ENCODE measurements at regions not wholly inside any gene's neighbourhood (a gene's known extent, or its start where the extent isn't known, plus 50 kb on each side); places are given as distances from the start of the nearest gene placed in this dataset.

DNA sequence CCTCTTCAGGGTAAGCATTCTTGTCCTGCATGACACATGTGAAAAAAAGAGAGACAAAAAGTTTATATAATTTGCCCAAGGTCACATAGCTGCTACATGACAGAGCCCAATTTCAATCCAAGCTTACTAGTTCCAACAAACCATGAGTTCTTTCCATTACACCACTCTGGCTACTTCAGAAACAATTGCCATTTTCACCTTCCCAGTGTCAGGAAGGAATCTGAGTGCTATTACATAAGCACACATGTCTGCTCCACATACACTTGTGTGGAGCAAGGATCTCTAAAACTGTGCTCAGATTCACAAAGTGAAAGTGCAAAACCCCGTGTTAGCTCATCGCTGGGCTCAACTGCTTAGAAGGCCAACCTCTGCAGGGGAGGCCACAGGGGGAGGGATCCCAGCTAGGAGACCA is 356.2 kb upstream of the NFE2L3 start:
- Histone ChIP-seq H2AFZ (ENCODE audit: low read depth, low read length) (no peak overlapping the region), H3K79me2 (ENCODE audit: low read length) (no peaks in the 10 kb centered on the region), H3K4me1 (ENCODE audit: low read length) (no peaks in the 10 kb centered on the region), H4K20me1 (ENCODE audit: insufficient read depth, low read length) (no peaks in the 10 kb centered on the region), H3K36me3 (replicated peaks; ENCODE audit: low read depth, low read length) (no peaks in the 10 kb centered on the region), H3K27me3 (ENCODE audit: low read depth, low read length) (no peaks in the 10 kb centered on the region), H3K4me3 (ENCODE audit: low read length) (no peak overlapping the region), H3K9me3 (ENCODE audit: insufficient read depth, low read length) (no peaks in the 10 kb centered on the region), H3K9ac (ENCODE audit: low read length) (no peak overlapping the region), H3K4me2 (ENCODE audit: low read length) (no peak overlapping the region; the same call in 1 of the 2 replicates), H3K27ac (ENCODE audit: low read length) (no peak overlapping the region)
- TF ChIP-seq CTCF (IDR thresholded peaks at IDR 0.05; ENCODE audit: low read depth, low read length): no peak
- TF ChIP-seq EZH2phosphoT487 (IDR thresholded peaks at IDR 0.05; ENCODE audit: low read depth): no peak

DNA sequence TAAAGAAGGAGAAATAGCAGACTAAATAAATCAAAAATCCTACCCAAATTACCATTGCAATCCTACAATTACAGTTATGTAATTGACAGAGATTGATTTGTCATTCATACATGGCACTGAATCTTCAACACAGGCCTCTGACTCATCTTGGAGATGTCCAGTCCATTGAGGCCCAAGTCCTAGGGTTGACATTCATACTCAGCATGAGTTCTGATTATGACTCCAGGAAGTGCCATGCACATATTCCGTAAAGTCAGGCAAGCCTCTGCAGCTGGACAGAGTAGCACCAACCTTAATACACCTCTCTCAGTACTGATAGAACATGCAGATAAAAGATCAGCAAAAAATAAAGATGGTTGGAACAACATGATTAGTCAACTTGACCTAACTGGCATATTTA is 353.7 kb upstream of the NFE2L3 start:
- Histone ChIP-seq H3K27me3 (ENCODE audit: low read depth, low read length) (no peaks in the 10 kb centered on the region), H2AFZ (ENCODE audit: low read depth, low read length) (no peak overlapping the region), H3K27ac (ENCODE audit: low read length) (no peak overlapping the region), H3K9ac (ENCODE audit: low read length) (no peak overlapping the region), H3K4me2 (ENCODE audit: low read length) (no peak overlapping the region), H3K9me3 (ENCODE audit: insufficient read depth, low read length) (no peaks in the 10 kb centered on the region), H3K4me3 (ENCODE audit: low read length) (no peak overlapping the region), H4K20me1 (ENCODE audit: insufficient read depth, low read length) (no peaks in the 10 kb centered on the region), H3K4me1 (ENCODE audit: low read length) (peaks cover 7% of the 10 kb centered on the region; the same call in 1 of the 2 replicates), H3K36me3 (replicated peaks; ENCODE audit: low read depth, low read length) (no peaks in the 10 kb centered on the region), H3K79me2 (ENCODE audit: low read length) (no peaks in the 10 kb centered on the region)
- TF ChIP-seq CTCF (IDR thresholded peaks at IDR 0.05; ENCODE audit: low read depth, low read length): no peak
- TF ChIP-seq EZH2phosphoT487 (IDR thresholded peaks at IDR 0.05; ENCODE audit: low read depth): no peak

DNA sequence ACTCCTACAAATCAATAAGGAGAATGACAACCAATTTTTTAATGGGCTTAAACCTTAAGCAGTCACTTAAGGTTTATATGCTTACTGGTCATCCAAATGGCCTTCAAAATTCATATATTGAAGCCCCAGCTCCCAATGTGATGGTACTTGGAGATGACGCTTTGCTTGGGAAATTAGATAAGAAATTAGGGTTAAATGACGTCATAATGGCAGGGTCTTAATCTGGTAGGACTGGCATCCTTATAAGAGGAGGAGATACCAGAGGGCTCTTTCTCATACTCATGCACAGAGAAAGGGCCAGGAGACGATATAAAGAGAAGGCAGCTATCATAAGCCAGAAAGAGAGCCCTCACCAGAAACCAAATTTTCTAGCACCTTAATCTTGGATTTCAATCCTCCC is 350.8 kb upstream of the NFE2L3 start:
- Histone ChIP-seq H3K4me3 (ENCODE audit: low read length) (no peak overlapping the region), H3K36me3 (replicated peaks; ENCODE audit: low read depth, low read length) (no peaks in the 10 kb centered on the region), H3K27me3 (ENCODE audit: low read depth, low read length) (no peaks in the 10 kb centered on the region), H2AFZ (ENCODE audit: low read depth, low read length) (no peak overlapping the region), H4K20me1 (ENCODE audit: insufficient read depth, low read length) (no peaks in the 10 kb centered on the region), H3K9me3 (ENCODE audit: insufficient read depth, low read length) (no peaks in the 10 kb centered on the region), H3K9ac (ENCODE audit: low read length) (no peak overlapping the region), H3K4me1 (ENCODE audit: low read length) (peaks cover 7% of the 10 kb centered on the region; the same call in 1 of the 2 replicates), H3K4me2 (ENCODE audit: low read length) (no peak overlapping the region), H3K27ac (ENCODE audit: low read length) (no peak overlapping the region), H3K79me2 (ENCODE audit: low read length) (no peaks in the 10 kb centered on the region)
- no peak for TF ChIP-seq EZH2phosphoT487 (IDR thresholded peaks at IDR 0.05; ENCODE audit: low read depth)
- no peak for TF ChIP-seq CTCF (IDR thresholded peaks at IDR 0.05; ENCODE audit: low read depth, low read length)

- Histone ChIP-seq H3K27ac (ENCODE audit: low read length) (no peak overlapping the region), H3K9ac (ENCODE audit: low read length) (no peak overlapping the region), H3K4me1 (ENCODE audit: low read length) (peaks cover 7% of the 10 kb centered on the region; the same call in 1 of the 2 replicates), H3K9me3 (ENCODE audit: insufficient read depth, low read length) (no peaks in the 10 kb centered on the region), H3K27me3 (ENCODE audit: low read depth, low read length) (no peaks in the 10 kb centered on the region), H3K79me2 (ENCODE audit: low read length) (no peaks in the 10 kb centered on the region), H3K4me3 (ENCODE audit: low read length) (no peak overlapping the region), H3K4me2 (ENCODE audit: low read length) (no peak overlapping the region), H3K36me3 (replicated peaks; ENCODE audit: low read depth, low read length) (no peaks in the 10 kb centered on the region), H4K20me1 (ENCODE audit: insufficient read depth, low read length) (no peaks in the 10 kb centered on the region), H2AFZ (ENCODE audit: low read depth, low read length) (no peak overlapping the region)
- TF ChIP-seq EZH2phosphoT487 (IDR thresholded peaks at IDR 0.05; ENCODE audit: low read depth): no peak
- TF ChIP-seq CTCF (IDR thresholded peaks at IDR 0.05; ENCODE audit: low read depth, low read length): no peak
These were observed 349.9 kb upstream of the NFE2L3 start for GRCh38 chr7:25802057-25802456.

Measured in OCI-LY3 (cell line).